ENCODE measurements at regions not wholly inside any gene's neighbourhood (a gene's known extent, or its start where the extent isn't known, plus 50 kb on each side); places are given as distances from the start of the nearest gene placed in this dataset.

DNA sequence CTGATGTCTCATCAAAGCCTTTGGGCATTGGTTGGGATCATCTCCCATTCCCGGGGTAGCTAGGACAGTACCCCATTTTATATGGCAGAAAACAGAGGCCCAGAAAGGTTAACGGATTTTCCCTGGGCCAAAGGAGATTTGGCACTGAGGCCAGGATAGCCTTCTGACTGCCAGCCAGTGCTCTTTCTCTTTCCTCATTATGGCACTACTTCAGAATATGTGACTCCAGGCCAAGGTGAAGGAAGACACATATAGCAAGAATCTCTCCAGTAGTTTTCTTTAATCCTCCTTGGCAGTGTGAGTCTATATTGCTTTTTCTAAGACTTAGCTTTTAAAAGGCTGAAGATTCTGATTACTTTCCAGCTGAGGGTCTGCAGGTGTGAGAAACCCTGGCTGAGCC, 94.8 kb upstream of the AMOTL1 start:
- no peak for TF ChIP-seq ZNF114 (CRISPR knock-in tag; IDR thresholded peaks at IDR 0.05)
- TF ChIP-seq, protein P1, sequence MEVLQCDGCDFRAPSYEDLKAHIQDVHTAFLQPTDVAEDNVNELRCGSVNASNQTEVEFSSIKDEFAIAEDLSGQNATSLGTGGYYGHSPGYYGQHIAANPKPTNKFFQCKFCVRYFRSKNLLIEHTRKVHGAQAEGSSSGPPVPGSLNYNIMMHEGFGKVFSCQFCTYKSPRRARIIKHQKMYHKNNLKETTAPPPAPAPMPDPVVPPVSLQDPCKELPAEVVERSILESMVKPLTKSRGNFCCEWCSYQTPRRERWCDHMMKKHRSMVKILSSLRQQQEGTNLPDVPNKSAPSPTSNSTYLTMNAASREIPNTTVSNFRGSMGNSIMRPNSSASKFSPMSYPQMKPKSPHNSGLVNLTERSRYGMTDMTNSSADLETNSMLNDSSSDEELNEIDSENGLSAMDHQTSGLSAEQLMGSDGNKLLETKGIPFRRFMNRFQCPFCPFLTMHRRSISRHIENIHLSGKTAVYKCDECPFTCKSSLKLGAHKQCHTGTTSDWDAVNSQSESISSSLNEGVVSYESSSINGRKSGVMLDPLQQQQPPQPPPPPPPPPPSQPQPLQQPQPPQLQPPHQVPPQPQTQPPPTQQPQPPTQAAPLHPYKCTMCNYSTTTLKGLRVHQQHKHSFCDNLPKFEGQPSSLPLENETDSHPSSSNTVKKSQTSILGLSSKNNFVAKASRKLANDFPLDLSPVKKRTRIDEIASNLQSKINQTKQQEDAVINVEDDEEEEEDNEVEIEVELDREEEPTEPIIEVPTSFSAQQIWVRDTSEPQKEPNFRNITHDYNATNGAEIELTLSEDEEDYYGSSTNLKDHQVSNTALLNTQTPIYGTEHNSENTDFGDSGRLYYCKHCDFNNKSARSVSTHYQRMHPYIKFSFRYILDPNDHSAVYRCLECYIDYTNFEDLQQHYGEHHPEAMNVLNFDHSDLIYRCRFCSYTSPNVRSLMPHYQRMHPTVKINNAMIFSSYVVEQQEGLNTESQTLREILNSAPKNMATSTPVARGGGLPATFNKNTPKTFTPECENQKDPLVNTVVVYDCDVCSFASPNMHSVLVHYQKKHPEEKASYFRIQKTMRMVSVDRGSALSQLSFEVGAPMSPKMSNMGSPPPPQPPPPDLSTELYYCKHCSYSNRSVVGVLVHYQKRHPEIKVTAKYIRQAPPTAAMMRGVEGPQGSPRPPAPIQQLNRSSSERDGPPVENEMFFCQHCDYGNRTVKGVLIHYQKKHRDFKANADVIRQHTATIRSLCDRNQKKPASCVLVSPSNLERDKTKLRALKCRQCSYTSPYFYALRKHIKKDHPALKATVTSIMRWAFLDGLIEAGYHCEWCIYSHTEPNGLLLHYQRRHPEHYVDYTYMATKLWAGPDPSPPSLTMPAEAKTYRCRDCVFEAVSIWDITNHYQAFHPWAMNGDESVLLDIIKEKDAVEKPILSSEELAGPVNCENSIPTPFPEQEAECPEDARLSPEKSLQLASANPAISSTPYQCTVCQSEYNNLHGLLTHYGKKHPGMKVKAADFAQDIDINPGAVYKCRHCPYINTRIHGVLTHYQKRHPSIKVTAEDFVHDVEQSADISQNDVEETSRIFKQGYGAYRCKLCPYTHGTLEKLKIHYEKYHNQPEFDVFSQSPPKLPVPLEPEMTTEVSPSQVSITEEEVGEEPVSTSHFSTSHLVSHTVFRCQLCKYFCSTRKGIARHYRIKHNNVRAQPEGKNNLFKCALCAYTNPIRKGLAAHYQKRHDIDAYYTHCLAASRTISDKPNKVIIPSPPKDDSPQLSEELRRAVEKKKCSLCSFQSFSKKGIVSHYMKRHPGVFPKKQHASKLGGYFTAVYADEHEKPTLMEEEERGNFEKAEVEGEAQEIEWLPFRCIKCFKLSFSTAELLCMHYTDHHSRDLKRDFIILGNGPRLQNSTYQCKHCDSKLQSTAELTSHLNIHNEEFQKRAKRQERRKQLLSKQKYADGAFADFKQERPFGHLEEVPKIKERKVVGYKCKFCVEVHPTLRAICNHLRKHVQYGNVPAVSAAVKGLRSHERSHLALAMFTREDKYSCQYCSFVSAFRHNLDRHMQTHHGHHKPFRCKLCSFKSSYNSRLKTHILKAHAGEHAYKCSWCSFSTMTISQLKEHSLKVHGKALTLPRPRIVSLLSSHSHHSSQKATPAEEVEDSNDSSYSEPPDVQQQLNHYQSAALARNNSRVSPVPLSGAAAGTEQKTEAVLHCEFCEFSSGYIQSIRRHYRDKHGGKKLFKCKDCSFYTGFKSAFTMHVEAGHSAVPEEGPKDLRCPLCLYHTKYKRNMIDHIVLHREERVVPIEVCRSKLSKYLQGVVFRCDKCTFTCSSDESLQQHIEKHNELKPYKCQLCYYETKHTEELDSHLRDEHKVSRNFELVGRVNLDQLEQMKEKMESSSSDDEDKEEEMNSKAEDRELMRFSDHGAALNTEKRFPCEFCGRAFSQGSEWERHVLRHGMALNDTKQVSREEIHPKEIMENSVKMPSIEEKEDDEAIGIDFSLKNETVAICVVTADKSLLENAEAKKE (CRISPR knock-in tag; IDR thresholded peaks at IDR 0.05): no peak
- TF ChIP-seq POLR2AphosphoS5 (IDR thresholded peaks at IDR 0.05; ENCODE audit: low read depth): no peak
- TF ChIP-seq EZH2phosphoT487 (IDR thresholded peaks at IDR 0.05; ENCODE audit: unreplicated experiment): no peak
- no peak for TF ChIP-seq STAT1 (IDR thresholded peaks at IDR 0.05; ENCODE audit: unreplicated experiment)
- TF ChIP-seq JUNB (IDR thresholded peaks at IDR 0.05; ENCODE audit: unreplicated experiment): no peak
- H3K4me2 ChIP-seq: no peak overlapping the region
- H3K9me2 ChIP-seq (ENCODE audit: insufficient read depth): peaks cover 13% of the 10 kb centered on the region
- Mint-ChIP-seq H3K27me3 (ENCODE audit: insufficient read depth, low read depth, poor library complexity) (peaks cover 3% of the 10 kb centered on the region), H3K27ac (no peak overlapping the region), H3K36me3 (ENCODE audit: low read depth) (peaks cover 58% of the 10 kb centered on the region), H3K4me3 (no peak overlapping the region), H3K4me1 (peaks cover 4% of the 10 kb centered on the region), H3K9me3 (peaks cover 33% of the 10 kb centered on the region)
- DNase-seq (ENCODE audit: low spot score): no peak
- no peak overlapping the region for H3K27ac ChIP-seq (ENCODE audit: low read depth)
- no peaks in the 10 kb centered on the region for H3K4me1 ChIP-seq (ENCODE audit: insufficient read depth)
- no peaks in the 10 kb centered on the region for H3K79me2 ChIP-seq (replicated peaks; ENCODE audit: insufficient read depth)
- no peak overlapping the region for H2AFZ ChIP-seq
- H4K20me1 ChIP-seq (replicated peaks; ENCODE audit: insufficient read depth): no peaks in the 10 kb centered on the region; the same call in 1 of the 2 replicates
- no peak overlapping the region for H3K4me3 ChIP-seq
- H3K36me3 ChIP-seq (ENCODE audit: insufficient read depth): peaks cover 20% of the 10 kb centered on the region
- 0 out of 2 replicates have a peak, but pooled peaks cover 3% of the 10 kb centered on the region for H3F3A ChIP-seq (replicated peaks; ENCODE audit: low read depth)
- H3K27me3 ChIP-seq (ENCODE audit: insufficient read depth): no peaks in the 10 kb centered on the region
- no peak for ATAC-seq

DNA sequence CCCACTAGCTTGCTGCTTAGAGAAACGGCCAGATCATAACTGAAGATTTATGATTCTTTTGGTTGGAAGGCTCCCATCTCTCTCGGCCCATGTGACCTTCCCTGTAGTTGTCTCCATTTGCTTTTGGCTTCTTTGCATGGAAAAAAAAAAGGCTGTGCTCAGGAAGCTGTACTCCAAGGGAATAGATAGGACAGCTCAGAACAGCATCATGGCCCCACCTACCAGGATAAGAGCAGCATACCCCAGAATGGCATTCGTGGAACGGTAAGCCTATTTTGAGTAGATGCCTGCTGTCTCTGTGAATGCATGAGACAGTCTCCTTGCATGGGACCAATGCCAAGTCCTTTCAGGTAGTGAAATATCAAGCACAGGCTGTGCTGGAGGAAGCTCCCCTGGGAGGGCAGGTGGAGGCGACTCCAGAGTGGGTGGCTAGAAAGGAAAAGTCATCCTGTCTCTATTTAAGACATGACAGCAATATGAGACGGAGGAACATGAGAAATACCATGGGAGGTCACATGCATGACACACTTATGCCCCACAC, 94.1 kb upstream of the AMOTL1 start:
- no peak overlapping the region for H3K4me2 ChIP-seq
- no peaks in the 10 kb centered on the region for H3K27me3 ChIP-seq (ENCODE audit: insufficient read depth)
- H3K27me3 Mint-ChIP-seq (ENCODE audit: insufficient read depth, low read depth, poor library complexity): peaks cover 1% of the 10 kb centered on the region
- no peak for TF ChIP-seq NANOG (IDR thresholded peaks at IDR 0.05; ENCODE audit: borderline replicate concordance)
- TF ChIP-seq ZNF114 (CRISPR knock-in tag; IDR thresholded peaks at IDR 0.05): no peak
- peaks cover 33% of the 10 kb centered on the region for H3K9me3 Mint-ChIP-seq
- H2AFZ ChIP-seq: no peak overlapping the region
- peaks cover 52% of the 10 kb centered on the region for H3K36me3 Mint-ChIP-seq (ENCODE audit: low read depth)
- H3K4me1 Mint-ChIP-seq: peaks cover 6% of the 10 kb centered on the region; the same call in 2 of the 3 replicates
- ATAC-seq (no peak), DNase-seq (ENCODE audit: low spot score) (no peak)
- no peaks in the 10 kb centered on the region for H3K4me1 ChIP-seq (ENCODE audit: insufficient read depth)
- H3K27ac ChIP-seq (ENCODE audit: low read depth): no peak overlapping the region
- 0 out of 2 replicates have a peak, but pooled peaks cover 3% of the 10 kb centered on the region for H3F3A ChIP-seq (replicated peaks; ENCODE audit: low read depth)
- H3K27ac Mint-ChIP-seq: no peak overlapping the region
- H3K36me3 ChIP-seq (ENCODE audit: insufficient read depth): peaks cover 20% of the 10 kb centered on the region
- no peaks in the 10 kb centered on the region; the same call in 1 of the 2 replicates for H4K20me1 ChIP-seq (replicated peaks; ENCODE audit: insufficient read depth)
- H3K9me2 ChIP-seq (ENCODE audit: insufficient read depth): peaks cover 13% of the 10 kb centered on the region
- H3K4me3 Mint-ChIP-seq: no peak overlapping the region
- H3K4me3 ChIP-seq: no peak overlapping the region
- H3K79me2 ChIP-seq (replicated peaks; ENCODE audit: insufficient read depth): no peaks in the 10 kb centered on the region
